ENCODE measurements at regions not wholly inside any gene's neighbourhood (a gene's known extent, or its start where the extent isn't known, plus 50 kb on each side); places are given as distances from the start of the nearest gene placed in this dataset.

DNA sequence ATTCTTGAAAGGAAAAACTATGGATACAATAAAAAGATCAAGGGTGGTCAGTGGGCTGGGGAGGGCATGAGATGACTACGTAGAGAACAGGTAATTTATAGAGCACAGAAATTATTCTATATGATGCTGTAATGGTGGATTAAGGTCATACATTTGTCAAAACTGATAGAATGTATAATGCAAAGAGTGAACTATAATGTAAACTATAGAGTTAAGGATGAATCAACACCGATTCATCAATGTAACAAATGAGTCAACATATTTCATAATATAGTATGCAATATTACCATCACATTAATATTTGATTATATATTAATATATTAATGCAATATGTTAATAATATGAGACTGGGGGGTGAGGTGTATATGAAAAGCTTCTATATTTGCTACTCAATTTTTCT is 555.6 kb upstream of the POT1 start:
- TF ChIP-seq, protein P1, sequence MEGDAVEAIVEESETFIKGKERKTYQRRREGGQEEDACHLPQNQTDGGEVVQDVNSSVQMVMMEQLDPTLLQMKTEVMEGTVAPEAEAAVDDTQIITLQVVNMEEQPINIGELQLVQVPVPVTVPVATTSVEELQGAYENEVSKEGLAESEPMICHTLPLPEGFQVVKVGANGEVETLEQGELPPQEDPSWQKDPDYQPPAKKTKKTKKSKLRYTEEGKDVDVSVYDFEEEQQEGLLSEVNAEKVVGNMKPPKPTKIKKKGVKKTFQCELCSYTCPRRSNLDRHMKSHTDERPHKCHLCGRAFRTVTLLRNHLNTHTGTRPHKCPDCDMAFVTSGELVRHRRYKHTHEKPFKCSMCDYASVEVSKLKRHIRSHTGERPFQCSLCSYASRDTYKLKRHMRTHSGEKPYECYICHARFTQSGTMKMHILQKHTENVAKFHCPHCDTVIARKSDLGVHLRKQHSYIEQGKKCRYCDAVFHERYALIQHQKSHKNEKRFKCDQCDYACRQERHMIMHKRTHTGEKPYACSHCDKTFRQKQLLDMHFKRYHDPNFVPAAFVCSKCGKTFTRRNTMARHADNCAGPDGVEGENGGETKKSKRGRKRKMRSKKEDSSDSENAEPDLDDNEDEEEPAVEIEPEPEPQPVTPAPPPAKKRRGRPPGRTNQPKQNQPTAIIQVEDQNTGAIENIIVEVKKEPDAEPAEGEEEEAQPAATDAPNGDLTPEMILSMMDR (IDR thresholded peaks at IDR 0.05; ENCODE audit: control insufficient read depth, insufficient read depth, low read depth, low read length, missing control alignments), result no peak
- DNase-seq (ENCODE audit: low read depth), result no peak
- no peak overlapping the region for H3K4me3 ChIP-seq (ENCODE audit: control insufficient read depth, low read depth, low read length)

DNA sequence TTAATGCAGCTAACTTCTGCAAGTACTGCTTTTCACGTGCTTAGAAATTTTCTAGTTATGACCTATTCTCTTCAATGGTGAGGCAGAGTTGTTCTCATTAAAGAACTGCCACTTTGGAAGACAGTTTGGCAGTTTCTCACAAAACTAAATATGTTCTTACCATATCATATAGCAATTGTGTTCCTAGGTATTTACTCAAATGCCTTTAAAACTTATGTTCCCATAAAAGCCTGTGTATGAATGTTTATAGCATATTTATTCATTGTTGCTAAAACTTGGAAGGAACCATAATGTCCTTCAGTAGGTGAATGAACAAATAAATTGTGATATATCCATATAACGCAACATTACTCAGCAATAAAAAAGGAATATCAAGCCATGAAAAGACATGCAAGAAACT is 555.1 kb upstream of the POT1 start:
- DNase-seq (ENCODE audit: low read depth), result no peak
- TF ChIP-seq, protein P1 (IDR thresholded peaks at IDR 0.05; ENCODE audit: control insufficient read depth, insufficient read depth, low read depth, low read length, missing control alignments), result no peak
- no peak overlapping the region for H3K4me3 ChIP-seq (ENCODE audit: control insufficient read depth, low read depth, low read length)

DNA sequence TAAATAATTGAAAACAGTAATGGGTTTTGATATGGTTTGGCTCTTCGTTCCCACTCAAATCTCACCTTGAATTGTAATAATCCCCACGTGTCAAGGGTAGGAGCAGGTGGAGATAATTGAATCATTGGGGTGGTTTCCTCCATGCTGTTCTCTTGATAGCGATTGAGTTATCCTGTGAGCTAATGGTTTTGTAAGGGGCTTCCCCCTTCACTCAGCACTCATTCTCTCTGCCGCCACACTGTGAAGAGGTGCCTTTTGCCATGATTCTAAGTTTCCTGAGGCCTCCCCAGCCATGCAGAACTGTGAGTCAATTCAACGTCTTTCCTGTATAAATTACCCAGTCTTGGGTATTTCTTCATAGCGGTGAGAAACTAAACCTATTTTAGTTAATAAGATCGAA is 551.7 kb upstream of the POT1 start:
- no peak for DNase-seq (ENCODE audit: low read depth)
- TF ChIP-seq, protein P1 (IDR thresholded peaks at IDR 0.05; ENCODE audit: control insufficient read depth, insufficient read depth, low read depth, low read length, missing control alignments), result no peak
- H3K4me3 ChIP-seq (ENCODE audit: control insufficient read depth, low read depth, low read length), result no peak overlapping the region

- no peak overlapping the region for H3K4me3 ChIP-seq (ENCODE audit: control insufficient read depth, low read depth, low read length)
- TF ChIP-seq, protein P1 (IDR thresholded peaks at IDR 0.05; ENCODE audit: control insufficient read depth, insufficient read depth, low read depth, low read length, missing control alignments), result no peak
- no peak for DNase-seq (ENCODE audit: low read depth)
Observed at GRCh38 chr7:125480762-125481161, 551.1 kb upstream of the POT1 start.

DNA sequence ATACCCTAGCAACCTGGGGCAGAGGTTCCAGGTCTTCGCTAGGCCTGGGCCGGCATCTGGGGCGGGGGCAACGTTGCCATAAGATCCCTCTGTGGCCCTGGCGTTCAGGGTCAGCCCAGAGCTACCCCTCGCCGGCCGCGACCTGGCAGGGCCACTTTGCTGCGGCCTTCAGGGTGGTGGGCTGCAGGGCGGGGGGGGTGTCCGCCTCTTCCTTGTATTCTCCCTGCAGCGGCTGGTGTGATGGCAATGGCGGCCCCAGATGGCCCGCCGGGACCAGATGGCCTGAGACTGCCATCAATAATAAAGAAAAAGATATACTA is 539.2 kb upstream of the POT1 start:
- no peak overlapping the region for H3K4me3 ChIP-seq (ENCODE audit: control insufficient read depth, low read depth, low read length)
- TF ChIP-seq, protein P1 (IDR thresholded peaks at IDR 0.05; ENCODE audit: control insufficient read depth, insufficient read depth, low read depth, low read length, missing control alignments), result no peak
- no peak for DNase-seq (ENCODE audit: low read depth)

DNA sequence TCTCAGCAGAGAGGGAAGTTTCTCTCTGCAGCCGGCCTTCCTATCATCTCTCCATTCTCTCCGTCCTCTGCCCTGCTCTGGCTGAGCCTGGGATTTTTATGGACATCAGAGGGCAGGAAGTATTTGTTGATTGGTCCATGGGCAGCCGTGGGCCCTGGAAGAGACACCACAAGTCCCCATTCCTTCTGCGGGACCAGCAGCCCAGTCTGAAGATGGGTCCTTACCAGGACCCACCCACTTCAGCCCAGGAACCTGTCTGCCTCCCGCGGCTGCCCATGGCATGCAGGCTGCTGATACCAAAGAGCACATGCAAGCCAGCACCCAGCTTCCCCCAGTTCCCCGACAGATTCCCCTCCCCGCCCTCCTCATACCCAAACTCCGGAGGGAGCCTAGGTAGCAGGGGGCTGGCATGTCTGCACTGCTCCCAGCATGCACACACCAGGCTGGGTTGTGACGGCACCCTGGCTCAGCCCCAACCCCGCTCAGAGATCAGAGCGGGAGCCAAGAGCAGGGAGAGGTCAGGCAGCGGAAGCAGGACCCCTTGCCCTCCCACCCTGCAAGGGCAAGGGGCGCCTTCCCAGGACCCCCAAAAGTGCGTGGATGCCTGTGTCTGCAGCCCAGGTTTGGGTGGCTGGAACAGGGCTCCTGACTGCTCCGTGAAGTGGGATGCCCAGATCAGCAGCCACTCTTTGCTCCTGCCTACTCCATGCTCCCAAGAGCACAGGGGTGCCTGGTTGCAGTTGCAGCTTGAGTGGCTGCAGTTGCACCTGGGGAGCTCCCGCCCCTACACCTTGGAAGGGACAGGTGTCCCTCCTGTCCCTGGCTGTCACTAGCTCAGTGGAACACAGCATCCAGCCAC is 538.6 kb upstream of the POT1 start:
- H3K4me3 ChIP-seq (ENCODE audit: control insufficient read depth, low read depth, low read length), result no peak overlapping the region
- DNase-seq (ENCODE audit: low read depth), result no peak
- TF ChIP-seq, protein P1 (IDR thresholded peaks at IDR 0.05; ENCODE audit: control insufficient read depth, insufficient read depth, low read depth, low read length, missing control alignments), result no peak

Data from AG09309 (cell line).